Amniotic epithelial cell (primary cell): ENCODE measurements at regions not wholly inside any gene's neighbourhood (a gene's known extent, or its start where the extent isn't known, plus 50 kb on each side); places are given as distances from the start of the nearest gene placed in this dataset.
A peak's percentile ranks its signal among the peaks of the same experiment; 100 is the strongest.

Experiments
- DNase-seq: peaks from one replicate; pipeline ENCODE4 v3.0.0-alpha.2; 2010; ENCODE audit warnings: low read depth

DNA sequence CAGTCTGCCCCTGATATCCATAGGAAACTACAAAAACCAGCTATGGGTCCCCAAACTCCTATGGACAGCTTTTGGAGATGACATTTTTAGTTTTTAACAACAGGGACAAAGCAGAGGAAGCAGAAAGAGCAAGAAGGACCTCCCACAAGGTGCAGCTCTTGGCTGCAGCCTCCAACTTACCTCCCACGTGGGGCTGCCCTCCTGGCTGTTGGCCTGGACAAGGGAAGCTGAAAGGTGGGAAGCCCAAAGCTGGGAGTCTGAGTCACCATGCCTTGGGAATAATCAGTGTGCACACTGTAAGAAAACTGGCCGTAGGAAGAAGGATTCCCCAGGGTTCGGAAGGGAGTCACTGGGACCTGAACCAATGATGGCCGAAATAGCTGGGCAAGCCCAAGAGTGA lies 51.8 kb upstream of the PAX1 start:
- DNase-seq: no peak

DNA sequence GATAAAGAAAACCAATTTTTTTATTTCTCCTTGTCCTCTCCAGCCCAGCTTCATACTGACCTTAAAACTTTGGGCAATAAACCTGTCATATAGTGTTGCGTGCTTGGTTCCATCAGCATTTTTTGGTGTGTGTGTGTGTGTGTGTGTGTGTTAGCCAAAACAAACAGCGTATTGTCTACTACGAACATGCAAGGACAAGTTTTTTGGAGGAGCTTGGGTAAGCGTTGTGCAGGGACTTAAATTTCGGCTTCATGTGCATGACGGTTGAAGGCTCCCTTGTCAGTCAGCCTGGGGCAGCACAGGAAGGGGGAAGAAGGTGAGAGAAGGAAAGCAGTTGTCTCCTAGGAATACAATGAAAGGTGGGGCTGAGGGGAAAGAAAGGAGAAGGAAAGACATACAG lies 62.0 kb upstream of the PAX1 start:
- DNase-seq: no peak

DNA sequence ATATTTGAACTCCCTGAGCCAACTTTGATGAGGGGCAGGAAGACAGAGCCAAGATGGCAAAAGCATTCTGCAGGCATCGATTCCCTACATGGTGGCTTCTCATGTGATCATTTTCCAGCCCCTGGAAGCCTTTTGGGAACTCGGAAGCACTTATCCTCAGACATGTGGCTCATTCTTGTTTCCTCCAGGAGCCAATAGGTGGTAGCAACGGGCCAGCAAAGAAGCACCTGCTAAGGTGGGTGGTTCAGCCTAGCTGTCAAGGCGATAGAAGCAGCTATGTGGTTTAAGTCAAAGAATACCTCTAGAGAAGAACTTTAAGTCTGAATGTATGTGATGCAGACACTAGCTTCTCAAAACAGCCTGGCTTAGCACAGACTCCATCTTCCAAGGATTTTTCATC lies 64.9 kb upstream of the PAX1 start:
- no peak for DNase-seq

DNA sequence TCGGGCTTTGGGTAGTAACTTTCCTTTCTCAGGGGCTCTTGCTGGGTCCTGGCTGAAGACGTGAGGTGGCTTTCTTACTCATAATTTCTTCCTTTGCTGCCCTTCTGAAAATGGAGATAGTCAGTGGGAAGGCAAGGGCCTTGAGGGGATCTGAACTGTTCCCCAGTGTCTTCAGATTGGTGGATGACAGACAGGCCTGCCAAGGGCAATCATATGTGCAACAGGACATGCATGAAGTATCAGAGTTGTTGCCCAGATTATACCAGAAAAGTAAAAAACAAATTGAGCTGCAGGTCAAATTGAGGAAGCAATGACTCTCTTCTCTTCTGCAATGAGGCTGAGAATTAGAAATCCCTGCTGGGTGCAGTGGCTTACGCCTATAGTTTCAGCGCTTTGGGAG lies 71.6 kb upstream of the PAX1 start:
- no peak for DNase-seq

DNA sequence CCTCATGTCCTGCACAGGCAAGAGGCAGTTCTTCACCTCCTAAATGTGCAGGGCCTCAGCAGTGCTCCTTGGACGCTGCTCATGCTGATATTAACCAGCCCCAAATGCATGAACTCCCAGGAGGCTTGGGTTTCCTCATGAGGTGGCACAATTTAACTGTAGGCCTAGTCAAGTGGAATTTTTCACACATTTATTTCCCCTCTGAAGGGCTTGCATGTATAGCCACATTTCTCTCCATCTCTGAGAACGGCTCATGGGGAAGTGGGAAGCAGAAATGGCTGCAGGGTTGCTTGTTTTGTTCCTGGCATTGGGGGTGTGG lies 72.8 kb upstream of the PAX1 start:
- no peak for DNase-seq

DNA sequence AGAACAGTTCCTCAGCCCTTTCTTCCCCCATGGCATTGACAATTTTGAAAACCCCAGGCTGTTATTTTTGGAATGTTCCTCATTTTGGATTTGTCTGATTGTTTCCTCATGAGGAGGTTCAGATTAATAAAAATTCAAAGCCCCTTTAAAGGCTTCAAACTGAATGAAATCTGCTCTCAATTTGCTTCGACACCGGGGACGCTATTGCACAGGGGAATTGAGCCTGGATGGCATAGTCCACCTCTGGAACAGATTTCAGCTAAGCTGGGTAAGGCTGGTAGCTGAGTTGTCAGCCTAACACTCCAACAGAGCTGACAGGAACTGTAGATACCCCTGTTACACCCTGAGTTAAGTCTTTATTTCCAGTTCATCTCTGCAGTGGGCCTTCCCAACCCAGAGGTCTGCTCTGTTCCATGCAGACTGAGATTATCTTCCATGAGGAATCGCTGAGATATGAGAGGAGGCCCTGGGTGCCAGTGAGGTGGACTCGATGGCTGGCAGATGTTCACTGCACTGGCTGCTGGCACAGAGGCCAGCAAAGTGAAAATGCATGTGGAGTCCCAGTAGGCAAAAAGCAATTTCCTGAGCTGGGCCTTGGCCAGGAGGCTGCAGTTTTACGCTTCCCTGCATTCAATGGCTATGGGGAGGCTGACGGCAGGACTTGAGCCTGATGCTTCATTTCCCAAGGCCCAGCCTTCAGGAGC lies 73.3 kb upstream of the PAX1 start:
- DNase-seq: no peak

DNA sequence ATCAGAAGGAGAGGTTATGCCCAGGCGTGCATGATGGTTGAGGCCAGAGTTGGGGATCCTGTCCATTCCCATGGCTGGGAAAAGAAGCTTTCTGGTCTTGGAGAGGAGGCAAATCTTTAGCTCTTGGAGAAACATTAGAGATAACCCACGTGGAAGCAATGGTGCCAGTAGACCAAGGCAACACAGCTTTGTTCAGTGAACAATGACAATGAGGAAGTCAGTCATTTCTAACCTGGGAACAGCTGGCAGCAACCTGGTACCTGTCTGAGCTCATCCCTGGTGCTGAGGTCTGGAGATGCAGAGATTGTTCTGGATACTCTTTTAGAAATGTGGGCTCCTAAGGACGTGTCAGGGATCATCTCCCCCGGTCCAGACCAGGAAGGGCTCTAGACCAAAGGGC lies 76.7 kb upstream of the PAX1 start:
- no peak for DNase-seq

DNA sequence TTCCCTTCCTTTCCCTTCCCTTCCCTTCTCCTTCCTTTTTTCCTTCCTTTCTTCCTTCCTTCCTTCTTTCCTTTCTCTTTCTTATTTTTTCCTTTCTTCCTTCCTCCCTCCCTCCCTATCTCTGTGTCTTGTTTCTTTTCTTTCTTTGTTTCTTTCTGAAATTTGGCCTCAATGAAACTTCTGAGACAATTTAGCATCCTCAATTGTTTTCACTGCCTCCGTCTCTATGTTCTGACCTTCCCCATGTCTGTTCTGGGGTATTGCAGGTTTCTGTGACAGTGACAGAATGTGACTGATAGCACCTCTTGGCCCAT lies 81.7 kb upstream of the PAX1 start:
- DNase-seq: no peak

DNA sequence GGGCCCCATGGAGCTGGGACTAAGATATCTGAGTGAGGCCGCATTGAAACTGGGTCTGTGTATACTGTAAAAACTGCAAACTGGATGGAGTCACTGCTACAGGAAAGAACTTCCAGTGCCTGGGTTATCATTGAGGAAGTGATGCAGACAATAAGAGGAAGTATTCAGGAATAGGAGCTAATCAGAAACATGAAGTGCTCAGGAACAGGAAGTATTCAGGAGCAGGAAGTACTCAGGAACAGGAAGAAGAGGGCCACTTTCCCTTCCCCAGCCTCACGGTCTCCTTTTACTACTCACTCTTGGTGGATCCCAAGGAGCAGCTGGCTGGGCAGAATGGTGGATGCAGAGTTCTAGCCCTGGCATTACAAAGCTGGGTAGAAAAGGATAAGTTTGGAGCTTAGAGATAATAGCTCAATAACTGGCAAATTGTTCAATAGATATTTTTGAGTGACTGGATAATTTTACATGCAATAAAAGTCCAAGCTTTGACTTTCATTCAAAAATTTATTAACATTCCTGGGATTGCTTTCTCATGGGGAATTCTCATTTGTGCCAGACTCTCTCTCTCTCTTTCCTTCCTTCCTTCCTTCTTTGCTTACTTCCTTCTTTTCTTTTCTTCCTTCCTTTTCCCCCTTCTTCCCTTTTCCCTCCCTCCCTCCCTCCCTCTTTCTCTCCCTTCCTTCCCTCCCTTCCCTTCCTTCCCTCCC lies 82.2 kb upstream of the PAX1 start:
- no peak for DNase-seq

DNA sequence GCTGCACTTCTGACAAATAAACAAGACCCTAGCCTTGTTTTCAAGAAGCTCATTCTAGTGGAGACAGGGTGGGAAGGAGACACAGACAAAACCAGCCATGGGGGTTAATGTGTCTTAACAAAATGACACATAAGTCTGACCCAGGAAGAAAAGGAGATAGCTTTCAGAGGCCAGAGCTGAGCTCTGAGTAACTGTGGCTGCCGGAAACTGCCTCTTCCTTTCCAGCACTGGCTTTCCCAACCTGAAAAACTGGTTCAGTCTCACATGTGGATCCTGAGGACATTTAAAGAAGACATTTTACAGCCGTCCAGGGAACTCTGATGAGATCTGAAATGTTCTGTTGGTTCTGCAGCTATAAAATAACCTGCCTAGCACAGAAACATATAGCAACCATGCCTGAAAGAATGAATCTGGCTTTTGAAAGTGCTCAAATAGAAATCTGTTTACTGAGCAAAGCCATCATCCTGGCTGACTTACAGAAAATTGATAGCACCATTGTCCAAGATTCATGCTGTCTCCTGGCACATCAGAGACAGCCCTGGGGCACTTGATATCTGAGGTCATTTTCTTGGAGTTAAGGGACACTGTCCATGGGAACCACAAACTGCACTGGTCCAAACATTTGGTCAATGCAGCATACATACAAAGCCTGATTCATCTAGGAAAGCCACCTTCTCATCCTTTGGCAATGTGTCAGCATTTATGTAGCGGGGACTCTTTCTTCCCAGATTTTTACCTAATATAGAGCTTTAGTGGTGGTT lies 83.2 kb upstream of the PAX1 start:
- no peak for DNase-seq

DNA sequence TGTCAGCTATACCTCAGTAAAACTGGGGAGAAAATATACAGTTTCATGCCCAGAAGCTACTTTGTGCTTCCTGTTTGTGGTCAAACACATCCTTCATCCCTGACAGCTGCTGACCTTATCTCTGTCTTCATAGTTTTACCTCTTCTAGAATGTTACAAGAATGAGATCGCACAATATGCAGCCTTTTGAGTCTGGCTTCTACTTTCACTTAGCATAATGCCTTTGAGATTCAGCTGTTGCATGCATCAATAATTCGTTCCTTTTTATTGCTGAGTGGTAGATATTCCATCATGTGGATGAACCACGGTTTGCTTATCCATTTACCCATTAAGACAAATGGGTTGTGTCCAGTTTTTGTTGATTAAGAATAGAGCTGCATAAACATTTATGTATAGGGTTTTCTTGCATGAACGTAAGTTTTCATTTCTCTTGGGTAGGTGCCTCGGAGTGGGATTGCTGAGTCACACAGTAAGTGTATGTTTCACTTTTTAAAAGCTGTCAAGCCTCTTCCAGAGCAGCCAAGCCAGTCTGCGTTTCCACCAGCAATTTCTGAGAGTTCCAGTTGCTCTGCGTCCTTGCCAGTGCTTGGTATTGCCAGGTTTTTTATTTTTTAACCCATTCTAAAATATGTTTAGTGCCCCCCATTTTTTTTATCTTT lies 86.6 kb upstream of the PAX1 start:
- no peak for DNase-seq

DNA sequence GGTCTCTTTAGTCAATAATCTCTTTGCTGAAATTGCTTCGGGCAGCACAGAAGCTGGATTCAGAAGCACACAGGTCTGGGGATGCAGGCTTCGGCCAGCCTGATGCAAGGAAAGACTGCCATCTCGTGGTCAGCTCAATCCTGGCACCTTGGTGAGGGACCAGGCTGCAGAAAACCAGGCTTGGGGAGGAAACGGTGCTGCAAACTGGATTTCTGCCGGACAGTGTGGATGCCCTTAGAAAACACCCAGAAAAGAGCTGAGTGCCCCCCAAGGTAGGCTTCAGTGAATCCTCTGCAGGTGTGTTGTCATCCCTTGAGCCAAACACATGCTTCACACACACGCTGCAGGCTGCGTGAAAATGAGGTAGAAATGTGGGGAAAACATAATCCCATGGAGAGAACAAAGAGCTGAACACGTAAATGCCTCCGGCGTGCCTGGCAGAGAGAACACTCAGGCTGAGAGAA lies 89.8 kb upstream of the PAX1 start:
- peak; percentile 1 for DNase-seq

DNA sequence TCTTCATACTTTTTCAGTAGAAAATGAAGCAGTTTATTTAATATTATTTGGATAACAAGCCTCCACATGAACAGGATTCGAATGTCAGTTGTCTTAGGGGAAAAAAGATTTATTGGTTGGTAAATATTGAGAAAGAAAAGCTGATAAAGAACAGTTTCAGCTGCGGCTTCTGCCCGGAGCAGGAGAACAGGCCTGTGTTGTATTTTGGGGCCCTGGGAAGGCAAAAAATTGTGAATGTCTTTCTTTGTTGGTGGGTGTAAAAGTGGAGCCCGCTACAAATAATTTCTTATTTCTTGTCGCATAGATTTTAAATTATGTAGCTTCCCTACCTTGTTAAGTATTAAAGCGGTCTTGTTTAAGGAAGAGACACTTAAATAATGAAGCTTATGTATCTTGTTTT lies 90.5 kb upstream of the PAX1 start:
- DNase-seq: no peak

DNA sequence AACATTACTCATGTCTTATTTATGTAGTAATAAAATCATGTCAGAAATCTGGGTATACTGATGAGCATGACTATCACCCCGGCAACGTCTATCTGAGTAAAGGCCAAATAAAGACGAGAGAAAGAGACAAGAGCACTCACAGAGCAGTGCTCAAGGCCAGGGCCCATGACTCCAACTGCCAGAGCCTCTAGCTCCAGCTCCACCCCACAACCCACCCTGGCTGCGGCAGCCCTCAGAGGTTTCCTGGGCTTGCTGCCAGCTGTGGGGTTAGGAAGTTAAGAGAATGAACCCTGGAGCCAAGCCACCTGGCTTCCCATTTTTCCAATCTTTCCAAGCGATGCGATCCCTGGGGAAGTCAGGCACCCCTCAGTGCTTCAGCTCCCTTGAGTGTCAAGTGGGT lies 92.0 kb upstream of the PAX1 start:
- DNase-seq: no peak

DNA sequence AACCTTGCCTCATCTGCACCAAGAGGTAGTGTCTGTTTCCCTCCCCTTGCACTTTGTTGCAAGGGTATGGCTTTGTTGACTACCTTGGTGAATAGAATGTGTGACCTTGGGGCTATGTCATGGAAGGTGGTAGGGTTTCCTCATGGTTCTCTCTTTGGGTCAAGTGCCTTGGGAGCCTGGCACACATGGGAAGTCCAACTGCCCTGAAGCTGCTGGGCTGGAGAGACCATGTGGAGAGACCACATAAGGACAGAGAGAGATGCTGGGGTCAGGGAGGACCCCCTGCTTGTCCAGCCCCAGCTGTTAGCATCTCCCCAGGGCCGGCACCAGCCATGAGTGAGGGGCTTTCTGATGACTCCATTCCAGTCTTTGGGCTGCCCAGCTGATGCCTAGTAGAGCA lies 95.5 kb upstream of the PAX1 start:
- DNase-seq: no peak

DNA sequence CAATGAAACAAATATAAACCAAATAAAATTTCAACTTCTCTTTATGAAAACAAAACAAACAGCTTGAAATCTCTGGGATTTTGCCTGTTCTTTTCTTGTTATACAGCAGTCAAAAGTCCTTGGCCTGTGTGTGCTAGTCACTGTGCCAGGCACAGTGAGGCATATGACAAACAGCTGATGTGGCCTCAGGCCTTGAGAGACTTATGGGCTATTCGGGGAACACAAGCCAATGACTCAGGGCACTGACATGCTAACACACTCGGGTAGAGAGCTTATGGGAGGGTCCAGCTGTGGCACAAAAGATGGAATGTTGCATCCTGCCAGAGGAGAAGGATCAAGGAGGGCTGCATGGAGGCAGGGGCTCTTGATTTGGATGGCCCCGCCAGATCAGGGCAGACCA lies 95.4 kb upstream of the NKX2-2 start:
- no peak for DNase-seq

DNA sequence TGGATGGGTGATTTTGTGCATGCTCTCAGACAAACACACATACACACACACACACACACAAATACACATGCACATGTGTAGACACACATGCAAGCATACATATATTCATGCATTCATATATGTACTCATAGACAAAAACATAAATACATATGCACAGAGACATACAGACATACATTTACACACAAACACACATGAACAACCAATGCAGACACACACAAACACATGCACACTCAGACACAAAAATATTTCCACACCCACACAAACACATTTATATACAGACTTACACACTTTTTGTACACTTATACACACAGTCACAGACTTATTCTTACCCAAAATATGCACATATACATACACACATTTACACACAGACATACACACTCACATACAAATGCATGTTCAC lies 94.9 kb upstream of the NKX2-2 start:
- DNase-seq: no peak

DNA sequence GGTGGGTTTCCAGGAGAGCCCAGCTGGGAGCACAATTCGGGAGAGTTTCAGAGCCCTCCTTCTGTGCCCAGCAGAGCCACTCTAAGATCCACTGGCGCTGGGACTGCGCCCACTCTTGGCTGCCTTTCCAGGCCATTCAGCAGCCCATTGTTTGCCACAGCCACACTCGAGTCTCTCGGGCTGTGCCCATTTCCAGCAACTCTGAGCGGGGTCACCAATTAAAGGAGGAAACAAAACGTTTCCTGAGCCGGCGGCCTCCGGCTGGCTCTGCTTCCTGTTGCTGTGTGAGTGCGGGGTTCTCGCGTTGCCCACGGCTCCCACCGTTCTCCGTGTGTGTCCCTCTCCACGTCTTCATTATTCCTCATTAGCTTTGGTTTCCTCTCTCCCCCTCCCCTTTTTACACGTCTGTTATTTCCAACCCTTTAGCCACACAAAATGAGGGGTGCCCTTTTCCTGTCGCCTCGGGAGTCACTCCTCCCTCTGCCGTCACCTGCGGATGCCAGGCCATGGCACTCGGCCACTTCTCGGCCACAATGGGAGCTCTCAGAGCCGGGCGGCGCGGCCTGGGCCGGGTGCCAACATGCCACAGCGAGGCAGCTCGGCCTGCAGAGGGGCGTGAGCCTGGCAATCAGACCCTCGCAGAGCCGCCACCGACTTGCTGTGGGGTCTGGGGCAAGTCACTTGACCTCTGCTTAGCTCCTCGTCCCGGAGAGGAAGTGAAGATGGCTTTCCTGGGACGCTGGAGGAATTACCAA lies 94.3 kb upstream of the NKX2-2 start:
- DNase-seq: no peak

DNA sequence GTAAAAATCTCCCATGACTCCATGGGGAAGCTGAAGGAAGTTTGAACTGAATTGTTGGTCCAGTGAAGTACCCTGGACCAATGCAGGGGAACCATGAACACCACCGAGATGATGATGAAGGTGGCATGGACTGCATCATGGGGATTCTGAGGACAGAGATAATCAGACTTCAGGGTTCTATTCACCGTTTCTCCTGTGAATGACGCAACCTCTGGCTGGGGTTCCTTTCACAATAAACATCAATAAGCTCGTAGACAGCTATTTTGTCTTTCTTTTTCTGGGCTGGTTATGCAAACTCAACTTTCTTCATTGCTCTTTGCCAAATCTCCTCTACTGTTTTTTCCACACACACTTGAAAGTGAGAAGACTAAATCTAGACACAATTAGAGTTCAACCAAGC lies 87.9 kb upstream of the NKX2-2 start:
- DNase-seq: no peak

DNA sequence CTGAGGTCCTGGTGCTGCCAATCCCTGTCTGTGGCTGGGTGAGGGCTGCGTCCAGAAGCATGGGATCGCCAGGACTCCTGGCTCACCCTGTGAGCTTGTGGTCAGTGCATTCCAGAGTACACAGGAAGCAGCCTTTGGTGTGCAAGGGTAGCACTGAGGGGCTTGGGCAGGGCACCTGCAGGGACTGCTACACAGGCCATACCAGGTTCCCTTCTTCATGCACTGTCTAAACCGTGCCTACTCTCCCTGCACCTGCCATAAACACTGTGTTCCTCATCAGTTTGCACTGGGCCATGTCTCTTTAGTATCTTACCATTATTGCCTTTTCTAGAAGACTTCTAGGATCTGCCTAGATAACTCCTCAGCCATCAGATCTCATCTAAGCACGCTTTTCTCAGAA lies 72.8 kb upstream of the NKX2-2 start:
- DNase-seq: no peak

DNA sequence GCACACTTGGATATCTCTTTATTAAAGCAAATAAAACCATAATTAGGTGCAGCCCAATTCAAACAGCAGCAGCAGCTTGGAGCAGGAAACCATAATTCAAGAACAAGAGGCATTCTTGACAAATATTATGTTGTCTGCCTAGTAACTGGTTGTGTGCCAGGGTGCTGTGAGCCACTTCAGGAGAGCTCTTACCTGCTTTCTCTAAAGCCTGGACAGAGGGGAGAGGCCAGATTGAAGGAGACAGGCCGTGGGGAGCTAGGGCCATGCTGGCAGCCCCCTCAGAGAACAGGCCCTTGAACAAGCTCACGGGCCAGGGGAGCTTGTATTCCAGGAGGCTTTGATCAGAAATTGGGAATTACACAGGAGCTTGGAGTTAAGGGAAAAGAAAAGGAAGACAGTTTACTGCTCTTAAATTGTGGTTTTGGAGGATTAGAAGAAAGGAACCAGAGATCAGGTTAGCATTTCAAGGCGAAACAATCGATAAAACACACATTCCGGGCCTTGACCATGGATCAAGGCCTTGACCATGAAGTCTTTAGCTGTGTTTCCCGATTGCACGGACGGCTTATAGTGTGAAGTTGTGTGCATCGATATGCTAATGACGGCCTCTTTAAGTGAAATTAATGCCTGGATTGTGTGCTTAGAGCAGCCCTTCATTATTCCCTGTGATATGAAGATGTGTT lies 69.8 kb upstream of the NKX2-2 start:
- no peak for DNase-seq

DNA sequence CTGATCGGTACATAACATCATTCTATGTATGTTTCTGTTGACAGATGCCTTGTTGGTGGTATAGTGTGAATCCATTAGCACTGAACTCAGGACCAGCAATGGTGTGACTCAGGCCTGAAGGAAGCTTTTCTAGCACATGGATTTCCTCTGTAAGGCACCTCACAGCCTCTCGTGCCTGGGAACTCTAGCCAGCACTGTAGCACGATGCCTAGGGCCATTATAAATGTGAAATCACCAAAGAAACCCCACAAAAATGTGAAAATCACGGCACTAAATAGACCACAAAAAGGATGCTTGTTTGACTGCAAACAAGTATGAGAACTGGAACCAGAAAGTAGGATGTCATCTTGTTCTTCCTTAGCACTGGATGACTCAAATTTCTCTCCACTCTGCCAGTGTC lies 63.7 kb upstream of the NKX2-2 start:
- no peak for DNase-seq
